ENCODE measurements at regions not wholly inside any gene's neighbourhood (a gene's known extent, or its start where the extent isn't known, plus 50 kb on each side); places are given as distances from the start of the nearest gene placed in this dataset.

GRCh38 chr12:13390381-13390861, 193.9 kb downstream of the EMP1 start:
- TF ChIP-seq CTCF (IDR thresholded peaks at IDR 0.05; ENCODE audit: poor library complexity) (no peak), EZH2 (IDR thresholded peaks at IDR 0.05; ENCODE audit: borderline replicate concordance) (no peak)
